Stimulated activated CD8-positive, alpha-beta memory T cell treated with anti-CD3 and anti-CD28 coated beads, Interleukin-7, amount 100 ng/mL, for 4 hours (primary cell): ENCODE measurements at regions not wholly inside any gene's neighbourhood (a gene's known extent, or its start where the extent isn't known, plus 50 kb on each side); places are given as distances from the start of the nearest gene placed in this dataset.

ENCODE experiments used
- DNase-seq, 2 donors: peaks; one replicate each; pipeline ENCODE4 v3.0.0-alpha.2; 2020; ENCODE audit warnings: low read depth in 2 of 2

DNA sequence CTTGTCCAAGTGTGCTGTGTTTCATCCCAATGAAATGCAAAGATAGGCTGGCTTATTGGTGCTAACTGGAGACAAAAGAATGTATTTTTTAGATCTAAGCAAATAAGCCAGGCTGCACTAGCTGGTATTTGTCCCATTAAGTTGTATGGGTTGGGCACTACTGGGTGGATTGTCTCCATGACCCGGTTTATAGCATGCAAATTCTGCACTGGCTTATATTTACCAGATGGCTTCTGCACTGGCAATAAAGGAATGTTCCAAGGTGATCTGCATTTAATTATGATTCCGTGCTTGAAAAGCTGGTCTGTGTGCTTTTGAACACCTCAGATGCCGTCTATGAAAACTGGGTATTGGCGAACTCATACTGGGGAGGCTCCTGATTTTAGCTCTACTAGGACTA lies 61.4 kb upstream of the MOCS1 start:
- no peak for DNase-seq

- DNase-seq, result no peak
Measured at GRCh38 chr6:39992861-39993622, 58.8 kb upstream of the MOCS1 start.
